T-helper 1 cell (primary cell): ENCODE measurements at regions not wholly inside any gene's neighbourhood (a gene's known extent, or its start where the extent isn't known, plus 50 kb on each side); places are given as distances from the start of the nearest gene placed in this dataset.

ENCODE experiments used
- DNase-seq, 5 donors: peaks; one replicate each; pipeline ENCODE4 v3.0.0-alpha.2; 2012 to 2020

GRCh38 chr22:46079093-46079860, 71.0 kb upstream of the PPARA start:
- peak in 1 of 5 donors; percentile 2 for DNase-seq

GRCh38 chr22:46079861-46080821, 70.2 kb upstream of the PPARA start:
- peak in 1 of 5 donors; percentile 11 for DNase-seq

- DNase-seq, result peak in 1 of 5 donors; percentile 7
Observed at GRCh38 chr22:46081036-46081830, 69.1 kb upstream of the PPARA start.

GRCh38 chr22:46081831-46082210, 68.5 kb upstream of the PPARA start:
- no peak for DNase-seq

- DNase-seq, result no peak
Observed at GRCh38 chr22:46082633-46083032, 67.7 kb upstream of the PPARA start.

GRCh38 chr22:46083383-46084350, 66.7 kb upstream of the PPARA start:
- no peak for DNase-seq

- DNase-seq, result no peak
Observed at GRCh38 chr22:46084376-46084775, 66.0 kb upstream of the PPARA start.

- no peak for DNase-seq
Observed at GRCh38 chr22:46084943-46085827, 65.1 kb upstream of the PPARA start.

- DNase-seq, result no peak
Observed at GRCh38 chr22:46085828-46086576, 64.3 kb upstream of the PPARA start.

- no peak for DNase-seq
Observed at GRCh38 chr22:46086577-46087335, 63.6 kb upstream of the PPARA start.

- no peak for DNase-seq
Observed at GRCh38 chr22:46087336-46087690, 63.0 kb upstream of the PPARA start.

- peak in 1 of 5 donors; percentile 1 for DNase-seq
Observed at GRCh38 chr22:46087816-46088277, 62.5 kb upstream of the PPARA start.

- DNase-seq, result no peak
Observed at GRCh38 chr22:46088541-46089311, 61.6 kb upstream of the PPARA start.

- no peak for DNase-seq
Observed at GRCh38 chr22:46089426-46090035, 60.8 kb upstream of the PPARA start.

- DNase-seq, result no peak
Observed at GRCh38 chr22:46090036-46090591, 60.2 kb upstream of the PPARA start.

GRCh38 chr22:46090631-46091201, 59.6 kb upstream of the PPARA start:
- no peak for DNase-seq
